ENCODE measurements at regions not wholly inside any gene's neighbourhood (a gene's known extent, or its start where the extent isn't known, plus 50 kb on each side); places are given as distances from the start of the nearest gene placed in this dataset.

DNA sequence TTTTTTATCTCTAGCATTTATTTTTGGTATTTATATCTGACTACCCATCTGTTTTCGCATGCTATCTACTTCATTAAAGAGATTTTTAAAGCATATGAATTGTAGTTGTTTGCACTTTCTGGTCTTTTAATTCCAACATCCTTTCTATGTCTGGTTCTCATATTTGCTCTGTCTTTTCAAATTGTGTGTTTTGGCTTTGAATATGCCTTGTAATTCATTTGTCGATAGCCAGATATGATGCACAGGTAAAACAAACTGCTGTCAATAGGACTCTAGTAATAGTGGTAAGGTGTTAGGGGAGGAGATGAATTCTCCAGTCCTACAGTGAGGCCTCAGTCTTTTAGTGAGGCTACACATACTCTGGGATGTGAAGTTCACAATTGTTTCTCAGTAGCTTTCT lies 530.8 kb upstream of the CCDC179 start:
- DNase-seq, result no peak
- Histone ChIP-seq H3K9ac (no peak overlapping the region), H3K9me2 (ENCODE audit: insufficient read depth) (no peaks in the 10 kb centered on the region), H3K27me3 (replicated peaks; ENCODE audit: insufficient read depth) (no peaks in the 10 kb centered on the region), H3F3A (ENCODE audit: insufficient read depth) (no peaks in the 10 kb centered on the region), H4K20me1 (ENCODE audit: insufficient read depth) (no peaks in the 10 kb centered on the region), H3K36me3 (ENCODE audit: low read depth) (no peaks in the 10 kb centered on the region), H3K79me2 (ENCODE audit: insufficient read depth) (no peaks in the 10 kb centered on the region), H2AFZ (no peak overlapping the region), H3K4me3 (no peak overlapping the region), H3K4me2 (ENCODE audit: unreplicated experiment) (no peak overlapping the region), H3K9me3 (ENCODE audit: low read depth) (no peaks in the 10 kb centered on the region), H3K27ac (no peak overlapping the region), H3K4me1 (ENCODE audit: insufficient read depth) (no peaks in the 10 kb centered on the region)
- 35 to 36% methylated on average over 2 of the region's 2 CpGs for WGBS, 2 experiments (ENCODE audit: low coverage in 1 of 2, low lambda C conversion rate in 2 of 2, missing lambda C conversion rate in 2 of 2)
- in situ Hi-C loops (cut with MboI), result loop anchor here (10.0 kb wide), 1 partner anchor 56 kb away; no protein-coding TSS in a partner anchor
- no peak for TF ChIP-seq EZH2phosphoT487 (IDR thresholded peaks at IDR 0.05; ENCODE audit: insufficient read depth, low read depth)
- TF ChIP-seq EZH2 (IDR thresholded peaks at IDR 0.05; ENCODE audit: insufficient read depth, poor library complexity, severe bottlenecking), result no peak

DNA sequence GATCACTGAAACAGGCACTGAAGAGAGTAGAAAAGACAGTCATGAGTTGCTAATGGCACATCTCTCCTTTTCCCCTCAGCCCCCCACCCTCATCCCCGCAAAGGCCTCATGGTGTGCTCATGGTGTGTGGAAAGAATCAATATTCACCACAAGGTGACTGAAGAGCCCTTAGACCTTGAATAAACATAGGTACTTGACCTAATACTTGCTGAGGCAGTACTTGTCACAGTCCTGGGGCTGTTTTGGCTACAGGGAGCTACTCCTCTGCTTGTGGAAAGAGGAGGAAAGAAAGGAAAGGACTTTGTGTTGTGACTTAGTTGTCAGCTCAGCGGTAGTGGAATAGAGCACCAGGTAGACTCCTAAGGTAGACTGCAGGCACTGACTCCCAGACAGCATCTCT lies 537.8 kb upstream of the CCDC179 start:
- Histone ChIP-seq H3K4me3 (no peak overlapping the region), H3K79me2 (ENCODE audit: insufficient read depth) (no peaks in the 10 kb centered on the region), H3K36me3 (ENCODE audit: low read depth) (no peaks in the 10 kb centered on the region), H3K9me2 (ENCODE audit: insufficient read depth) (no peaks in the 10 kb centered on the region), H3K9ac (no peak overlapping the region), H4K20me1 (ENCODE audit: insufficient read depth) (no peaks in the 10 kb centered on the region), H3F3A (ENCODE audit: insufficient read depth) (no peaks in the 10 kb centered on the region), H3K27me3 (replicated peaks; ENCODE audit: insufficient read depth) (0 out of 2 replicates have a peak, but pooled peaks cover 6% of the 10 kb centered on the region), H3K27ac (no peak overlapping the region), H2AFZ (no peak overlapping the region), H3K4me2 (ENCODE audit: unreplicated experiment) (no peak overlapping the region), H3K4me1 (ENCODE audit: insufficient read depth) (no peaks in the 10 kb centered on the region), H3K9me3 (ENCODE audit: low read depth) (no peaks in the 10 kb centered on the region)
- WGBS, 2 experiments (ENCODE audit: low coverage in 1 of 2, low lambda C conversion rate in 2 of 2, missing lambda C conversion rate in 2 of 2), result 59 to 78% methylated on average over 2 of the region's 2 CpGs
- TF ChIP-seq EZH2 (IDR thresholded peaks at IDR 0.05; ENCODE audit: insufficient read depth, poor library complexity, severe bottlenecking), result no peak
- no peak for TF ChIP-seq EZH2phosphoT487 (IDR thresholded peaks at IDR 0.05; ENCODE audit: insufficient read depth, low read depth)
- in situ Hi-C loops (cut with MboI), result loop anchor here (10.0 kb wide), 1 partner anchor 63 kb away; no protein-coding TSS in a partner anchor
- no peak for DNase-seq

DNA sequence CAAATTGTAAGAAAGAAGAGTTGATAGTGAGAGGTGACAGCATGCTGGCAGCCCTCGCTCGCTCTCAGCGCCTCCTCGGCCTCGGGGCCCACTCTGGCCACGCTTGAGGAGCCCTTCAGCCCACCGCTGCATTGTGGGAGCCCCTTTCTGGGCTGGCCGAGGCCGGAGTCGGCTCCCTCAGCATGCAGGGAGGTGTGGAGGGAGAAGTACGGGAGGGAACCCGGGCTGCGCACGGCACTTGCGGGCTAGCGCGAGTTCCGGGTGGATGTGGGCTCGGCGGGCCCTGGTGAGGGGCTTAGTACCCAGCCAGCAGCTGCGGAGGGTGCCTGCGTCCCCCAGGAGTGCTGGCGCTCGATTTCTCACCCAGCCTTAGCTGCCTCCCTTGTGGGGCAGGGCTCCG lies 539.7 kb upstream of the CCDC179 start:
- Histone ChIP-seq H4K20me1 (ENCODE audit: insufficient read depth) (no peaks in the 10 kb centered on the region), H3K9me3 (ENCODE audit: low read depth) (no peaks in the 10 kb centered on the region), H3K9ac (no peak overlapping the region), H3F3A (ENCODE audit: insufficient read depth) (no peaks in the 10 kb centered on the region), H3K4me1 (ENCODE audit: insufficient read depth) (no peaks in the 10 kb centered on the region), H3K4me3 (no peak overlapping the region), H3K4me2 (ENCODE audit: unreplicated experiment) (no peak overlapping the region), H3K36me3 (ENCODE audit: low read depth) (no peaks in the 10 kb centered on the region), H3K27ac (no peak overlapping the region), H3K9me2 (ENCODE audit: insufficient read depth) (no peaks in the 10 kb centered on the region), H3K79me2 (ENCODE audit: insufficient read depth) (no peaks in the 10 kb centered on the region), H3K27me3 (replicated peaks; ENCODE audit: insufficient read depth) (0 out of 2 replicates have a peak, but pooled peaks cover 6% of the 10 kb centered on the region), H2AFZ (no peak overlapping the region)
- DNase-seq, result no peak
- in situ Hi-C loops (cut with MboI), result loop anchor here (10.0 kb wide), 1 partner anchor 65 kb away; no protein-coding TSS in a partner anchor
- TF ChIP-seq EZH2phosphoT487 (IDR thresholded peaks at IDR 0.05; ENCODE audit: insufficient read depth, low read depth), result no peak
- TF ChIP-seq EZH2 (IDR thresholded peaks at IDR 0.05; ENCODE audit: insufficient read depth, poor library complexity, severe bottlenecking), result no peak
- 55 to 75% methylated on average over 14 to 22 of the region's 25 CpGs for WGBS, 2 experiments (ENCODE audit: low coverage in 1 of 2, low lambda C conversion rate in 2 of 2, missing lambda C conversion rate in 2 of 2)

DNA sequence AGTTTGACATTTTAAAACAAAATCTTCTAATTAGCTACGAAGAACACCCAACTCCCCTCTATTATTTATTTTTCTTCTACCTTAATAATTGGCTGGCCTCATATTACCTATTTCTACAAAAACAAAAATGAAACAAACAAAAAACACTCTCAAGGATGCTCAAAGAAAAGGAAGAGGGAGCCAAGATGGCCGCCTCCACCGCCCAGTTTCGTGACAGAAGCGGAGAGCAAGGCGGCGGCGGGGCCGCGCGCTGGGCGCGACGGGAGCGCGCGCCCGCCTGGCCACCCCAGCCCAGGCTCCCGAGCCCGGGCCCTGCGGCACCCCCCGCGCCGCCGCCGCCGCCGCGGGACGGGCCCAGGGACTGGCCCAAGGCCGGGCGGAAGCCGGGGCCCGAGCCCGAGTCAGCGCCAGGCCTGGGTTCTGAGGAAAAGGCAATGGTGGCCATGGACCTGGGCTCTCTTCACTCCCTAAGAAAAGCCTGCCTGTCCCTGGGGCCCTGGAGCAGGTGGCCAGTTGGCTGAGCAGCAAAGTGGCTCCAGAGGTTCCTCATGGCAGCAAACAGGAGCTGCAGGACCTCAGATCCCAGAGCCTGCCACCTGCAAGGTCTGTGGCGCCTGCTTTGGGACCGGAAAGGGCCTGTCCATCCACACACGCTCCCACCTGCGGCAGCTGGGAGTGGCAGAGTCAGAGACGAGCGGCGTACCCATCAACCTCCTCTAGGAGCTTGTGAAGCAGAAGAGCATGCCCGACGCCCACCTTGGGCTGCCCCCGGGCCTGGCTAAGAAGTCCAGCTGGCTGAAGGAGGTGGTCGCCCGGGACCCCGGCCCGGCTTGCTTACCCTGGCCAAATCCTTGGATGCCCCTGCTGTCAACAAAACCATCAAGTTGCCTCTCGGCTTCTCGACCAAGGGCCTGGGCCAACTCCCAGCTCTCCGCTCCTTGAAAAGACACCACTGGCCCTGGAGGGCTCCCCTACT lies 543.2 kb upstream of the CCDC179 start:
- TF ChIP-seq EZH2phosphoT487 (IDR thresholded peaks at IDR 0.05; ENCODE audit: insufficient read depth, low read depth), result no peak
- TF ChIP-seq EZH2 (IDR thresholded peaks at IDR 0.05; ENCODE audit: insufficient read depth, poor library complexity, severe bottlenecking), result no peak
- 90 to 91% methylated on average over 46 to 52 of the region's 53 CpGs for WGBS, 2 experiments (ENCODE audit: low coverage in 1 of 2, low lambda C conversion rate in 2 of 2, missing lambda C conversion rate in 2 of 2)
- Histone ChIP-seq H3K36me3 (ENCODE audit: low read depth) (no peaks in the 10 kb centered on the region), H3K9ac (no peak overlapping the region), H3K4me2 (ENCODE audit: unreplicated experiment) (no peak overlapping the region), H3K9me3 (ENCODE audit: low read depth) (no peaks in the 10 kb centered on the region), H2AFZ (no peak overlapping the region), H3K4me3 (no peak overlapping the region), H3K27me3 (replicated peaks; ENCODE audit: insufficient read depth) (0 out of 2 replicates have a peak, but pooled peaks cover 6% of the 10 kb centered on the region), H4K20me1 (ENCODE audit: insufficient read depth) (no peaks in the 10 kb centered on the region), H3K79me2 (ENCODE audit: insufficient read depth) (no peaks in the 10 kb centered on the region), H3F3A (ENCODE audit: insufficient read depth) (no peaks in the 10 kb centered on the region), H3K27ac (no peak overlapping the region), H3K4me1 (ENCODE audit: insufficient read depth) (no peaks in the 10 kb centered on the region), H3K9me2 (ENCODE audit: insufficient read depth) (no peaks in the 10 kb centered on the region)
- DNase-seq, result no peak
- in situ Hi-C loops (cut with MboI), result no loop called here

All from GM23248 (cell line).